ENCODE measurements at regions not wholly inside any gene's neighbourhood (a gene's known extent, or its start where the extent isn't known, plus 50 kb on each side); places are given as distances from the start of the nearest gene placed in this dataset.
A peak's percentile ranks its signal among the peaks of the same experiment; 100 is the strongest.
"Not testable (repeated sequence)": the region's sequence is repeated elsewhere in the genome, so short reads cannot be mapped to it uniquely, and the experiment has no call there.

- Histone ChIP-seq H3K27me3 (no peaks in the 10 kb centered on the region), H3K4me3 (no peak overlapping the region), H3K4me1 (peaks cover 0 to 12% (median 0%) of the 10 kb centered on the region in 4 donors), H3K36me3 (no peaks in the 10 kb centered on the region), H3K27ac (peak overlapping the region in 3 of 5 donors; percentile 6 to 62 (median 40)), H3K9me3 (peaks cover 6 to 26% (median 11%) of the 10 kb centered on the region in 4 donors)
- intact Hi-C loops (cut with DNase I; ENCODE audit: low total_unique reads), result no loop called here
- peak; percentile 35 to 76 for DNase-seq
- 18 to 35% (median 23%) methylated on average over 5 of the region's 5 CpGs for WGBS, 5 donors
- peak in 2 of 3 donors; percentile 46 to 69 for TF ChIP-seq POLR2AphosphoS5 (IDR thresholded peaks at IDR 0.05)
- no peak for TF ChIP-seq POLR2A (IDR thresholded peaks at IDR 0.05)
Observed at GRCh38 chr6:135722679-135723078, 128.8 kb upstream of the PDE7B start.

GRCh38 chr6:135728589-135728988 is 122.9 kb upstream of the PDE7B start:
- no peaks in the 10 kb centered on the region for H3K4me1 ChIP-seq
- peaks cover 6 to 19% (median 11%) of the 10 kb centered on the region in 4 donors for H3K9me3 ChIP-seq
- no peak overlapping the region for H3K27ac ChIP-seq
- H3K4me3 ChIP-seq, result no peak overlapping the region
- intact Hi-C loops (cut with DNase I; ENCODE audit: low total_unique reads), result no loop called here
- DNase-seq, result no peak
- no peaks in the 10 kb centered on the region for H3K36me3 ChIP-seq
- TF ChIP-seq CTCF (IDR thresholded peaks at IDR 0.05) (no peak), EP300 (IDR thresholded peaks at IDR 0.05) (no peak), POLR2A (IDR thresholded peaks at IDR 0.05) (no peak), POLR2AphosphoS5 (IDR thresholded peaks at IDR 0.05) (no peak)
- 76 to 81% (median 77%) methylated on average over 2 of the region's 2 CpGs for WGBS, 5 donors
- H3K27me3 ChIP-seq, result no peaks in the 10 kb centered on the region

- Histone ChIP-seq H3K4me1 (no peaks in the 10 kb centered on the region), H3K9me3 (peaks cover 3 to 5% (median 4%) of the 10 kb centered on the region in 4 donors), H3K4me3 (no peak overlapping the region), H3K36me3 (no peaks in the 10 kb centered on the region), H3K27me3 (no peaks in the 10 kb centered on the region), H3K27ac (no peak overlapping the region)
- intact Hi-C loops (cut with DNase I; ENCODE audit: low total_unique reads), result no loop called here
- DNase-seq, result no peak
- 90 to 96% (median 95%) methylated on average over 3 of the region's 3 CpGs for WGBS, 5 donors
- TF ChIP-seq EP300 (IDR thresholded peaks at IDR 0.05), result no peak
- no peak for TF ChIP-seq POLR2A (IDR thresholded peaks at IDR 0.05)
- no peak for TF ChIP-seq POLR2AphosphoS5 (IDR thresholded peaks at IDR 0.05)
- no peak for TF ChIP-seq CTCF (IDR thresholded peaks at IDR 0.05)
Observed at GRCh38 chr6:135731116-135731515, 120.4 kb upstream of the PDE7B start.

GRCh38 chr6:135736351-135736750 is 115.2 kb upstream of the PDE7B start:
- intact Hi-C loops (cut with DNase I; ENCODE audit: low total_unique reads); H3K27me3 ChIP-seq; H3K36me3 ChIP-seq; H3K4me1 ChIP-seq; H3K4me3 ChIP-seq; H3K9me3 ChIP-seq; DNase-seq; H3K27ac ChIP-seq: not testable (repeated sequence)
- 96 to 99% (median 98%) methylated on average over 6 of the region's 6 CpGs for WGBS, 5 donors

- WGBS, 5 donors, result 63 to 83% (median 77%) methylated on average over 1 of the region's 1 CpG
- intact Hi-C loops (cut with DNase I; ENCODE audit: low total_unique reads), result no loop called here
Observed at GRCh38 chr6:135738636-135739035, 112.9 kb upstream of the PDE7B start.

GRCh38 chr6:135739288-135739687 is 112.2 kb upstream of the PDE7B start:
- Histone ChIP-seq H3K9me3 (no peaks in the 10 kb centered on the region), H3K27me3 (no peaks in the 10 kb centered on the region), H3K4me1 (no peaks in the 10 kb centered on the region), H3K4me3 (no peak overlapping the region), H3K36me3 (no peaks in the 10 kb centered on the region), H3K27ac (no peak overlapping the region)
- DNase-seq, result no peak
- WGBS, 5 donors, result 51 to 63% (median 57%) methylated on average over 7 of the region's 7 CpGs
- TF ChIP-seq EP300 (IDR thresholded peaks at IDR 0.05) (no peak), POLR2AphosphoS5 (IDR thresholded peaks at IDR 0.05) (no peak), CTCF (IDR thresholded peaks at IDR 0.05) (no peak), POLR2A (IDR thresholded peaks at IDR 0.05) (no peak)
- intact Hi-C loops (cut with DNase I; ENCODE audit: low total_unique reads), result no loop called here

More at GRCh38 chr6:135738636-135739035, 112.9 kb upstream of the PDE7B start:
- no peaks in the 10 kb centered on the region for H3K27me3 ChIP-seq
- no peak overlapping the region for H3K4me3 ChIP-seq
- TF ChIP-seq POLR2A (IDR thresholded peaks at IDR 0.05) (no peak), EP300 (IDR thresholded peaks at IDR 0.05) (no peak)
- no peak overlapping the region for H3K27ac ChIP-seq
- no peaks in the 10 kb centered on the region for H3K4me1 ChIP-seq
- no peaks in the 10 kb centered on the region for H3K36me3 ChIP-seq
- no peak for DNase-seq
- no peaks in the 10 kb centered on the region for H3K9me3 ChIP-seq
